NCI-H1436 treated with DMSO at 0.1 percent for 48 hours (cell line): ENCODE measurements at regions not wholly inside any gene's neighbourhood (a gene's known extent, or its start where the extent isn't known, plus 50 kb on each side); places are given as distances from the start of the nearest gene placed in this dataset.
A peak's percentile ranks its signal among the peaks of the same experiment; 100 is the strongest.

Experiments
- DNase-seq: peaks from one replicate; lab custom pipeline; 2025; lab: John Stamatoyannopoulos, UW

DNA sequence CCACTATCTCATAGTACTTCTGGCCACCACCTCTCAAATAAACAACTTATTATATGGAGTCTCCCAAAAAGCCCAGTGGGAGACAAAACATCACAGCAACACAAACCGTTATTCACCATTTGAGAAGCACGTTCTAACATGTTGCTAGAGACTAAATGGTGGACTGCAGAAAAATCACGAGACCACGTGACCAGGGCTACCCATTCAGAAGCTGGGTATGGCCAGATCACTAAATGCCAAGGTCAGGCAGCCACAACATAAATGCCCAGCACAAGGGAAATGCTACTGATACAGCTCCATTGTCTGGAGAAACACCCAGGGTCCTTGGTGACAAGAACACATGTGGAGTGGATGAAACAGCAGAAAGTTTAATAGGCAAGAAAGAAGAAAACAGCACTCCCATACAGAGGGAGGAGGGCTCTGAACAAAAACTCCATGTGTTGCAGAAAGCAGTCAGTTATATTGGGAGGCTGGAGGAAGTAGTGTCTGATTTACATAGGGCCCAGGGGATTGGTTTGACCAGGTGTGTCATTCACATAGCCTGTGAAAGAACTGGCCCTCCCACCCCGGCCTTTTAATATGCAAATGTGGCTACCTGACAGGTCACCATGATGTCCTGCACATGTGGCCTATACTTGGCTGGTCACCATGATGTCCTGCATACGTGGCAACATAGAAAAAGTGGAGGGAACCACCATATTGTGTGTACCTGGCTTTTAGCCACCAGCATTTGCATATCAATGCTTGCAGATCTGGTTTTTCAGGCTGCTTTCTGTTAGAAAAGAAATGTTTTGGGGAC is 97.2 kb downstream of the TRIM36 start:
- DNase-seq: no peak

DNA sequence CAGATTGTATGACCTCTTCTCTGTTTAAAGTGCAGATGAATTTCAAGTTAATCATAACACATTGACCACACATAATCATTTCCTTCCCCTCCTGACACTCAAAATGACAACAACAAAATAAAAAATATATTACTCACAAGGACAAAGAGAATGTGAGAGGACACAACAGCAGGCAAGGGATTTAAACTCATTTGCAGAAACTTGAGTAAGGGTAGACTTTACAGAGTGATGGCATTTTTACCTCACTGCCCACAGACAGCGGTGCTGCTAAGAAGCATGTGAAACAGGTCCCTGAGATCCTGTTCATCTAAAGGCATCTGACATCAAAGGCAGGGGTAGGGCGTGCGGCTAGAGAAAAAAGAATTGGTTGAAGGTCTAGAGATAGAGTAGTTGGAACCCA is 99.0 kb downstream of the TRIM36 start:
- DNase-seq: no peak

GRCh38 chr5:115069087-115069968 is 100.4 kb downstream of the TRIM36 start:
- DNase-seq: no peak

DNA sequence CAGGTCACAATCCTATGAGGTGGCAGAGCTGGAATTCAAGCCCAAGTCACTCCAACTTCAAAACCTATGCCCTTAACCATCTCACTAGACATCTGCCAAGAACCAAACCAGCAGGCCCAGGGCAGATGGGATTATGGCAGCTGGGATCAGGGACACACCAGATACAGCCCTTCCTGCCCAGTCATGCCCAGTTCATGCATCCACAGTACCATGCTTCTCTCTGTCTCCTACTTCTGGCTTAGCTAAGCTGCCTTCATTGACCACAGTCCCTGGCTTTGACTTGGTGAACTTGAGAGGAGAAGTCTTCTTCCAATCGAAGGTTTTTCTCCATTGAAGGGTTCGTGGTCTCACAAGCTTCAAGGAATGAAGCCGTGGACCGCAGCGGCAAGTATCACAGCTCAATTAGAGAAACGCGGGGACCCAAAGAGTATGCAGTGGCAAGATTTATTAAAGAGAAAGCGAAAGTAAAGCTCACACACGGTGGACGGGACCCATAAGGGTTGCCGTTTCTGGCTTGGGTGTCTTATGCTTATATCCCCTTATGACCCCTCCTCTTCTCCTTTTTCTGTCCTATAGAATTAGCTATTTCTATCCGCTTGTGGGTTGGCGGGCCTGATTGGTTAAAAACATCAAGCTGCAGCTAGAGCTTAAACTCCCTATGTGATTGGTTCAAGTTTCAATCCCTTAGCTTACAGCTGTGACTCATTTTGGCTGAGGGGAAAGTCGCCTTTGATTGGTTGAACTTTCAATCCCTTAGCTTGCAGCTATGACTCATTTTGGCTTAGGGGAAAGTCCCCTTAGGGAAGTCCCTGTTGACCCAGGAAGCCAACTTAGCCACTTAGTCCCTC is 101.2 kb downstream of the TRIM36 start:
- peak; percentile 80 for DNase-seq

DNA sequence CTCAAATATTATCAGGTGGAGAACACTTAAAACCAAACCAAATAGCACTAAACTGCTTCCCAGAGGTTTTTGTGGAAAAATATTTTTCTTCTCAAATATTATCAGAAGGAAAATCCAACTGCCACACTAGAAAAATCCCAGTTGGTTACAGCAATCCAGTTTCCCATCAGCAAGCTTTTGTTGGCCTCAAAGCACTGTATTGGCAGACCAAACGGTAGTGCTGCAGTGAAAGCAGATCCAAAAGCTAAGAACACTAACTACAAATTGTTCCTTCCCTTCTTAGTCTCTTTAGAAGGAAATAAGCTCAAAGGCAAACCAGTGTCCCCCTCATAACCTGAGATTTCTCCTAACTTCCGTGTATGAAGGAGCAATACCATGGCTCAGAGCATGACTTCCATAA is 105.3 kb downstream of the TRIM36 start:
- DNase-seq: no peak

- no peak for DNase-seq
Observed at GRCh38 chr5:115054387-115054951, 115.2 kb downstream of the TRIM36 start.

DNA sequence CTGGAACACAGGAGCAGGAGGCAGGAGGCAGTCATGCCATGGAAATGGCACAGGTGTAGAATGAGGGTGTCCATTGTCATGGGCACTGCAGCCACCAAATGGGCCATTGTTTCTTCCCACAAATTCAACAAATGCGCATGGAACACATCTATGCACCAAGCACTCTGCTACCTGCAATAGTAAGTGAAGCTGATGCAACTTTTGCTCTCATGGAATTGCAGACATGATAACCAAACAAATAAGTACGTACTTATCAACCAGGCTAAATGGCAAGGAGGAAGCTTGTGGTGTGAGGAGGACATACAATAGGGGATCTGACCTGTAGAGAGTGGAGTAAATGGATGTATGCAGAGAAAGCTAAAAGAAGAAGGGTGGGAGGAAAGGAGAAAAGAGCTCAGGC is 116.8 kb downstream of the TRIM36 start:
- no peak for DNase-seq

GRCh38 chr5:115050866-115051265 is 118.8 kb downstream of the TRIM36 start:
- no peak for DNase-seq

- no peak for DNase-seq
Observed at GRCh38 chr5:115033861-115034260, 135.8 kb downstream of the TRIM36 start.

DNA sequence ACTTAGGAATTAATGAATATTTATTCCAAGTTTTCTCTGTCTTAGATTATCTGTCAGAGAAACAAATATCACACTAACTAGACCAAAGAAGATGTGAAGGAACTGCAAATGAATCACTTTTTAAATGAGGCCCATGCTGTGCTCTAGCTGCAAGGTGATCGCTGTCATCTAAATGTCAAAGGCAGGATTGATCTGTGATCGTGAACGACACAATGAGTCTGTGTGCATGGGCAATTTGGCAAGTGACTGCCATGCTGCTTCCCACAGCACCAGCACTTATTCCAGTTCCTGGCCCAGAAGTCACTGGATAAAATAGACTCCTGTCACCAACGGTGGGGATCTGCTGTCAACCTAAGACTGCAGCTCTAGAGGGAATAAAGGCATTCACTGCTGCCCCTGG is 141.2 kb downstream of the TRIM36 start:
- no peak for DNase-seq

DNA sequence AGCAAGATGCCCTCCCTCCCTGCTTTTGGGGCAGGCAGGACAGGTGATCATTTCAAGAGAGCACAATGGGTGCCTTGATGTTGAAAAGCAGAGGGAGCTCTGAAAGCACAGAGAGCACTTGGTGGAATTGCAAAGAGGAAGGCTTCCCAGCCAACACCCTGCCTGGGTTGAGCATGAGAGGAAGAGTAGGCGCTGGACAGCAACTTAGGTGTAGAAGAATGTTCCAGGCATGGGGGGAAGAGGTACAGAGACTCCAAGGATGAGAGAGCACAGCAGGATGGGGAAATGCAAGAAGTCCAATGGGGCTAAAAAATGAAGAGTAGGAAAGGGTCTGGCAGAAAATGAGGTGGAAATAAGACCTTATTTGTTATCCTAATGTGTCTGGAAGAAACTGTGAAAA is 144.8 kb downstream of the TRIM36 start:
- no peak for DNase-seq

DNA sequence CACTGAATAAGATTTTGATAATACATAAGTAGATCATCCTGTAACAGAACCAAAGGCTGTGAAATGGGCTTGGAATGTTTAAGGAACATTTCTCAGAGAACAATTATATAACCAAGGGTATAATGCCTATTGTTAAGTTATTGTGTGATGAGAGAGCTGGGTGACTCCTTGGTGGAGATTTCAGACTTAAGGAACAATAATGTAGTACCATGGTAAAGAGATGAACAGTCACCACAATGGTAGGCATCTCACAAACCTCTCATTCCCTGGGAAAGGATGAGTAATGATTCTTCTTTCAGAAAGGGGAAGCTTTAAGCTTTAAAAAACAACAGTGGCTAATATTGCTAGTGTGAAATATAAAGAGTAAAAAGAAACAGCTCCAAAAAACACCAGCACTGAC is 147.4 kb downstream of the TRIM36 start:
- no peak for DNase-seq

- no peak for DNase-seq
Observed at GRCh38 chr5:115016646-115017045, 153.1 kb downstream of the TRIM36 start.

DNA sequence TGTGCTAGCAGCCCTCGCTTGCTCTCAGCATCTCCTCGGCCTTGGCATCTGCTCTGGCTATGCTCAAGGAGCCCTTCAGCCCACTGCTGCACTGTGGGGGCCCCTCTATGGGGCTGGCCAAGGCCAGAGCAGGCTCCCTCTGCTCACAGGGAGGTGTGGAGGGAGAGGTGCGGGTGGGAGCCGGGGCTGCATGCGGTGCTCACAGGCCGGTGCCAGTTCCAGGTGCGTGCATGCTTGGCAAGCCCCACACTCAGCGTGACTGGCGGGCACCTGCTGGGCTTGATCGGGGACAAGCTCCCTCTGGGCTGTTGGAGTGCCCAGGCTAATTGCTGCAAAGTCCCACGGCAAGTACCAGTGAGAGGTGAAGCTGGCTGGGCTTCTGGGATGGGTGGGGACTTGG is 170.5 kb downstream of the TRIM36 start:
- DNase-seq: no peak

DNA sequence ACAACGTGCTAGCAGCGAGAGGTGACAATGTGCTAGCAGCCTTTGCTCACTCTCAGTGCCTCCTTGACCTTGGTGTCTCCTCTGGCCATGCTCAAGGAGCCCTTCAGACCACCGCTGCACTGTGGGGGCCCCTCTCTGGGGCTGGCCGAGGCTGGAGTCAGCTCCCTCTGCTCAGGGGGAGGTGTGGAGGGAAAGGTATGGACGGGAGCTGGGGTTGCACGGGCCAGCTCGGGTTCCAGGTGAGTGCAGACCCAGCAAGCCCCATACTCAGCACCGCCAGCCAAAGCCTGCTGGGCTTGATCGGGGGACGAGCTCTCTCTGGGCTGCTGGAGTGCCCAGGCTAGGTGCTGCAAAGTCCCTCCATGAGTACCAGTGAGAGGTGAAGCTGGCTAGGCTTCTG is 180.2 kb downstream of the TRIM36 start:
- no peak for DNase-seq

GRCh38 chr5:114988096-114988495 is 181.6 kb downstream of the TRIM36 start:
- DNase-seq: no peak

DNA sequence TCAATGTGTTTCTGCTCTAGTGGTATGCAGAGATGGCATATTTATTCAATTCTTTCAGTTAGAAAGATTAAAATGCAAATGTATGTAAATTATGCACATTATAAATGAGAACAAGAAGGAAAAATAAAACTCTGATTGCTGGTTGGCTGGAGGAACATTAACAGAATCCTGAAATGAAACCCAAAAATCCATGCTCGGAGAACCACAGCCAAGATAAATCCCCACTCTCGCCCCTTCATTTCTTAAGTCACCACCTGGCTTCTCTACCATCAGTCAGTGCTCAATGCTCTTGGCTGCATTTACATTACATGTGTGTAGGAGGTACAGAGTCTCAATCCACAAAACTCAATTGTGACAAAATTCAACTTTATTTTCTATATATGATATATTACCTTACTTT is 184.9 kb downstream of the TRIM36 start:
- DNase-seq: no peak

DNA sequence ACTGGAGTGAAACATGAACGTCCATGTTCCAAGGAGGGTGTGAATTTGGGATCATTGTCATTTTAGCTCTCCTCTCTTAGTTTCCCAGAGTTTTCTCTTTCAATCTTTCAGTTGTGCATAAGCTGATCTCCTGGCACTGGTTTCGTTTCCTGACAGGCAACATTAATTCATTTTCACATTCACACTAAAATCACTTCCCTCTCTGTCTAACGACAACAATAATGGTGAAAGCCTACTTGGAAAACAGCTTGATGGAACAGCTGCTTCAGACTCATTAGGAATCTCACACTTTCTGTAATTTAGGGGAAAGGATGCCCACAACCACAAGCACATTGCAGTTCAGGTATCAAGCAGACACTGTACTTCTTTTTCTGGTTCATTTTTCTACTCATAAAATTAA is 188.6 kb downstream of the TRIM36 start:
- no peak for DNase-seq

- DNase-seq: no peak
Observed at GRCh38 chr5:114977979-114978573, 191.6 kb downstream of the TRIM36 start.

- DNase-seq: no peak
Observed at GRCh38 chr5:114969482-114969881, 200.2 kb downstream of the TRIM36 start.

GRCh38 chr5:114957384-114957783 is 212.3 kb downstream of the TRIM36 start:
- DNase-seq: no peak

DNA sequence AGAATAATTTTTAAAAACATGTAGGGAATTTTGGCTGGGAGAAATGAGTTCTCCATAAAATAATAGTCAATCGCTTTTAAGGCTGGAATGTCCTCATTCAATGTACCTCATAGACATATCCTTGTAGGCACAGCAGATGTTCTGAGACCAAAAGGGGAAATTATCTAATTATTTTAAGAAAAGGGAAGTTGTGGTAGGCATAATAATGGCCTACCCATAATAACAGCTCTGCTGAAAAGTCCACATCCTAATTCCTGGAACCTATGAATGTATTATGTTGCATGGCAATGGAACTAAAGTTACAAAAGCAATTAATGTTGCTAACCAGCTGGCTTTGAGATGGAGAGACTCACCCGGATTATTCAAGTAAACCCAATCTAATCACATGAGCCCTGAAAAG is 216.1 kb downstream of the TRIM36 start:
- no peak for DNase-seq
